Chondrocyte (in vitro differentiated cells): ENCODE measurements at regions not wholly inside any gene's neighbourhood (a gene's known extent, or its start where the extent isn't known, plus 50 kb on each side); places are given as distances from the start of the nearest gene placed in this dataset.

Experiments
- DNase-seq: peaks from one replicate; pipeline ENCODE4 v3.0.0; 2021; ENCODE audit warnings: mixed read lengths, low spot score
- H3K27ac Mint-ChIP-seq: one replicate; pipeline ENCODE4 v1.8.0; 2021; ENCODE audit warnings: mild to moderate bottlenecking, moderate library complexity, mixed read lengths; ENCODE audit not compliant: unreplicated experiment
- H3K27me3 Mint-ChIP-seq: 2 replicates; pipeline ENCODE4 v1.8.0; 2021; ENCODE audit warnings: low read depth, mixed read lengths
- H3K36me3 Mint-ChIP-seq: 2 replicates; pipeline ENCODE4 v1.8.0; 2021; ENCODE audit warnings: low read depth, mixed read lengths
- H3K4me1 Mint-ChIP-seq: 2 replicates; pipeline ENCODE4 v1.8.0; 2021; ENCODE audit warnings: low read depth, mild to moderate bottlenecking, mixed read lengths
- H3K4me3 Mint-ChIP-seq: one replicate; pipeline ENCODE4 v1.8.0; 2021; ENCODE audit warnings: mild to moderate bottlenecking, moderate library complexity, mixed read lengths; ENCODE audit not compliant: unreplicated experiment
- H3K9me3 Mint-ChIP-seq: 2 replicates; pipeline ENCODE4 v1.8.0; 2021; ENCODE audit warnings: low read depth, mixed read lengths
- CTCF ChIP-seq: fragments of 200-600 bp; sonication (generic); IDR thresholded peaks from 2 replicates; pipeline ENCODE4 v1.5.0; 2021; ENCODE audit warnings: antibody characterized with exemption, mild to moderate bottlenecking, moderate library complexity

- no peak overlapping the region for H3K27ac Mint-ChIP-seq
- H3K27me3 Mint-ChIP-seq: peaks cover 6% of the 10 kb centered on the region
- TF ChIP-seq CTCF: no peak
- H3K4me3 Mint-ChIP-seq: no peak overlapping the region
- peaks cover 8% of the 10 kb centered on the region for H3K9me3 Mint-ChIP-seq
- no peak for DNase-seq
- H3K4me1 Mint-ChIP-seq: peaks cover 45% of the 10 kb centered on the region
- H3K36me3 Mint-ChIP-seq: no peaks in the 10 kb centered on the region
These were observed 191.7 kb downstream of the CXCL12 start for GRCh38 chr10:44193166-44193565.

GRCh38 chr10:44192435-44192834 lies 192.5 kb downstream of the CXCL12 start:
- no peak overlapping the region for H3K27ac Mint-ChIP-seq
- TF ChIP-seq CTCF: no peak
- no peaks in the 10 kb centered on the region for H3K36me3 Mint-ChIP-seq
- no peak for DNase-seq
- peaks cover 8% of the 10 kb centered on the region for H3K9me3 Mint-ChIP-seq
- peaks cover 10% of the 10 kb centered on the region for H3K27me3 Mint-ChIP-seq
- H3K4me3 Mint-ChIP-seq: no peak overlapping the region
- peaks cover 38% of the 10 kb centered on the region for H3K4me1 Mint-ChIP-seq

DNA sequence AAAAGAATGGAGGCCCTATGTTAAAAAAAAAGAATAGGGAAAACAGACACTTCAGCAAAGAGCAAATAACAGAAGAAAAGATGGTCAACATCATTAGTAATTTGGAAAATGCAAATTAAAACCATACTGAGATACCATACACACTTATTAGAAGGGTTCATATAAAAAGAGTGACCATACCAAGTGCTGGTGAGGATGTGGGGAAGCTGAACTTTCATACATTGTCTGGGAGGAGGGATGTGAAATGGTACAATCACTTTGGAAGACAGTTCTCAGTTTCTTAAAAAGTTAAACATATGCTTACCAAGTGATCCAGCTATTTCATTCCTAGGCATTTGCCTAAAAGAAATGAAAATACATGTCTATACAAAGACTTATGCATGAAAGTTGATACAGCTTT lies 194.4 kb downstream of the CXCL12 start:
- peaks cover 11% of the 10 kb centered on the region for H3K27me3 Mint-ChIP-seq
- DNase-seq: no peak
- H3K27ac Mint-ChIP-seq: no peak overlapping the region
- no peaks in the 10 kb centered on the region for H3K36me3 Mint-ChIP-seq
- no peak for TF ChIP-seq CTCF
- no peak overlapping the region for H3K4me3 Mint-ChIP-seq
- peaks cover 8% of the 10 kb centered on the region for H3K9me3 Mint-ChIP-seq
- H3K4me1 Mint-ChIP-seq: peaks cover 34% of the 10 kb centered on the region

- H3K9me3 Mint-ChIP-seq: peaks cover 8% of the 10 kb centered on the region
- DNase-seq: no peak
- peaks cover 34% of the 10 kb centered on the region for H3K4me1 Mint-ChIP-seq
- H3K27ac Mint-ChIP-seq: no peak overlapping the region
- H3K27me3 Mint-ChIP-seq: peaks cover 5% of the 10 kb centered on the region
- TF ChIP-seq CTCF: no peak
- H3K4me3 Mint-ChIP-seq: no peak overlapping the region
- no peaks in the 10 kb centered on the region for H3K36me3 Mint-ChIP-seq
These were observed 198.1 kb downstream of the CXCL12 start for GRCh38 chr10:44186821-44187220.

- no peak for DNase-seq
- TF ChIP-seq CTCF: no peak
- Mint-ChIP-seq H3K4me1 (peaks cover 37% of the 10 kb centered on the region), H3K36me3 (no peaks in the 10 kb centered on the region), H3K27me3 (peaks cover 5% of the 10 kb centered on the region), H3K9me3 (peaks cover 7% of the 10 kb centered on the region), H3K4me3 (no peak overlapping the region), H3K27ac (no peak overlapping the region)
These were observed 198.7 kb downstream of the CXCL12 start for GRCh38 chr10:44186150-44186549.
